Stimulated activated CD8-positive, alpha-beta memory T cell treated with anti-CD3 and anti-CD28 coated beads, Interleukin-4, amount 100 ng/mL, for 4 hours (primary cell): ENCODE measurements at regions not wholly inside any gene's neighbourhood (a gene's known extent, or its start where the extent isn't known, plus 50 kb on each side); places are given as distances from the start of the nearest gene placed in this dataset.

Experiments used
- DNase-seq, 2 donors: peaks; one replicate each; pipeline ENCODE4 v3.0.0-alpha.2; 2020; ENCODE audit warnings: low read depth in 2 of 2, low spot score in 1 of 2

DNA sequence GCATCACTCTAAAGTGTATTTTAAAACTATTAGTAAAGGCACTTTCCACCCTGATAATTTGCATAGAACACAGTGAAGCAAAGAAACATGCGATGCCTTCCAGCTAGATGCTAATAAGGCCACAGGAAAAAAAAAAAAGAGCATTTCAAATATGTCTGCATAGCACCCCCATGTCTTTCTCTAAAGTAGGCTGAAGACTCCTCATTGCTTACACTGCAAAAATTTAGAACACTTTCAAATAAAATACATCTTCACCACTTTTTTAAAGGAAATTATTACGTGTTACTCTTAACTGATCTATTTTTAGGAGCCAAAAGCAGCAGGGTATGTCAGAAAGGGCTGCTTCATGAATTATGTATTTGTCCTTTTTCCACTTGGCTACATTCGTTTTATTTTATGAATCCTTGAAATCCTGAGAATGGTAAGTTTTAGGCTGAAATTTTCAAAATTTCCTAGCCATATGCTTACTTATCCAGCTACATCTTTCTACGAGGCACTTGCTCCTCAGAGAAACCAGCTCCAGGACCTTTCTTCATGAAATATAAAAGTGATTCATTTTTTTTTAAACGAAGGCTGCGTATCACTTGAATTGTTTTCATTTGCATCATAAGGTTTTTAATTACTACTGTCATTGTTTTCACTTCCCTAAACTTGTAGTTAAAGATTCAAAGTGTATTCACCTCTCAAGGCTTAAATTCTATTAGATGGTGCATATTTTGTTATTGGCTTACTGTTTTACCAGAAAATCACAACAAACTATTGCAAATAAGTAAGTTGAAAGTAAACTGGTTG lies 513.0 kb downstream of the PTPRC start:
- DNase-seq: no peak

GRCh38 chr1:199152676-199153075 lies 513.8 kb downstream of the PTPRC start:
- DNase-seq: no peak

DNA sequence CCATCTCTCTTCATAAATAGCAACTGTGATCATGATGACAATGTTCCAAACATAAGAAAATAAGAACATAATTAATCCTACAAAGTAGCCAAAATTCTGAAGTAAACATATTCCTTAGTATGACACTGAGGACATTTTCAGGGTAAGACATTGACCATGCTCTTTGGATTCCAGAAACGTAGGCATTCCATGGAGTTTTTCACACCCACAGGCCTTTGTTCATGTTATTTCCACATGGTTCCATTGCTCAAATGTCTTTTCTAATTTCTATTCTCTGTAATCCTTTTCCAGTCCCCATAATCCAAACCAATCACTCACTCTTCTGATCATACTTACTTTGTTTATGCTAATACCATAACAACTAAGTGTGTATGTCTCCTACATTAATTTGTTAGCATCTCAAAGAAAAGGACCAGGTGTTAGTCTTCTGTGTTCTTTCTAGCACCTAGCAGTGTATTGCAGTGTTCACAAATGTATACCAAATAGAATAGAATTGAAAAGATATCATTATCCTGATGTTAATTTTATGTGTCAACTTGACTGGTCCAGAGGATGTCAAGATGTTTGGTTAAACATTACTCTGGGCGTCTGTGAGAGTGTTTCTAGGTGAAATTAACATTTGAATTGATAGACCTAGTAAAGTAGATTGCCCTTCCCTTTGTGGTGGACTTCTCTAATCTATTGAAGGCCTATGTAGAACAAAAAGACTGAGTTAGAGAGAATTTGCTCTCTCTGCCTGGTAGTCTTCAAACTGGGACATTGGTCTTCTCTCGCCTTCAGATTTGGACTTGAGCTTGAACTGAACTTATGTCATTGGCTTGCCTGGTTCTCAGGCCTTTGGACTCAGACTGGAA lies 516.6 kb downstream of the PTPRC start:
- no peak for DNase-seq

- no peak for DNase-seq
Measured at GRCh38 chr1:199157494-199157893, 518.7 kb downstream of the PTPRC start.

- DNase-seq: no peak
Measured at GRCh38 chr1:199160521-199161318, 521.9 kb downstream of the PTPRC start.

GRCh38 chr1:199161319-199161680 lies 522.5 kb downstream of the PTPRC start:
- no peak for DNase-seq

DNA sequence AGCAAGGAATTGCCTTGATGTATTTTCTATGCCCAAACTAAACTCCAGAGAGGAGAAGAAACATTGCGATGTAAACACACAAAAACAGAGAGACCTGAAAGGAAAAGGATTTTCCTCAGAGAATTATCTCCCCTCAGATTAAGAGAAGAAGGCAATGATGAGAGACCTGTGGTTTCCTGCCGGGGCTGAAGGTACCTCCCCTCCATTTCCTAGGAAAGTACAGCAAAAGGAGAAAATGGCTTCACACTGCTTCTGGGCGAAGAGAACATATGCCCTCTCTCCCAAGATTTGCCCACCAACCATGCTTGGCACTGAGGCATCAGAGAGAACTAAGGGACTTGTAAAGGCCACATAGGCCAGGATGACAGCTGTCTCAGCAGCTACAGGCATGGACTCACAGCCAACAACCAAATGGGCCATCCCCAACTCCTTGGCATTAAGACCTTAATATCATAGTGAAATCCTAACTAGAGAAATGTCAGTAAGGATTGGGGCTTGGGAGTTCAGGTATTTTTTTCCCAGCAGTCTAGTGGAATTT lies 523.0 kb downstream of the PTPRC start:
- DNase-seq: no peak

DNA sequence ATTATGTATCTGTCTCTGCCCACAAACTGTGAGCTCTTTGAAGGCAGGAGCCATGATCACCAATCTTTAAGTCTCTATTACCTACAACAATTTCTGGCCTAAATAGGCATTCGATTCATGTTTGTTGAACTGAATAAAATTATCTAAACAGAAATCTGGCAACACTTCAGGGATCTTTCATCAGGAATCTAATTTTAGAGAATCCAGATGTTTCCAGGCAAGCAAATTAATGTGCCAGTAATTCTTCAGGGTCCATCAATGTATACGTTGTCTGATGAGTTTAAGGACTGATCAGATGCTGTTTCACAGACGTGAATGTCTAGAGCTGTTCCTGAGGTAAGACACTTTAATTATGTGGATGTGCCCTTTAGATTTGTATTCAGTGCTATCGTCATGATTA lies 524.4 kb downstream of the PTPRC start:
- DNase-seq: no peak

DNA sequence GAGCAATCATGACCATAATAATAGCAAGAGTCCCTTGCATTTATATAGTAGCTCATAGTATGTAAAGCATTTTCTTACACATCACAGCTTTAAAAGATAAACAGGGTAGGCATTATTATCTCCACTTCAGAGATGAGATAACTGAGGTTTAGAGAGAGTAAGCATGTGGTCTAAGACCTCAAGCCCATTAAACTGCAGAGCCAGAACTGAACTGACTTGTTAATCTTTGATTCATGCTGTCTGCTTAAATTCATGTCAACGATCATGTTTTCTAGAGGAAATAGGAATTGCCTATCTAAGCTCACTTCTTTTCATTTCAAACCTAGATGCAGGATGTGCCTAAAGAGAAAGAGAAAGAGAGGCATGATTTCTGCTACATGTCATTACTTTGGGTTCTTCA lies 524.8 kb downstream of the PTPRC start:
- DNase-seq: no peak

DNA sequence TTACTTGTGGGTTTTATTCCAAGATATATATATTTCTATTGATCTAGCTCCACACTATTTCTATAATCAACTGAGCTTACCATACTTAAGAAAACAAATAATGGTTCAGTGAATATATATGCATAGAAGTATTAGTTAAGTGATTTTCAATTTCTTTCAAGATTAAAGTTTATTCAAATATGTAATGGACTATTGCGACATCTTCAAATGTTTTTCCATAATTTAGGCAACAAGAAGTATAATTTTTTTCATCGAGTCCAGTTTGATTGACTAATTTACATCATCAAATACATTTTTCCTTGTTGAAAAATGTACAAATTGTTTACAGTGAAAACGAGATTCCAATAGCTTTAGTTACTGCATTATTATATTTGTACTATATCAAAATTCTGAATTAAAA lies 528.6 kb downstream of the PTPRC start:
- no peak for DNase-seq

DNA sequence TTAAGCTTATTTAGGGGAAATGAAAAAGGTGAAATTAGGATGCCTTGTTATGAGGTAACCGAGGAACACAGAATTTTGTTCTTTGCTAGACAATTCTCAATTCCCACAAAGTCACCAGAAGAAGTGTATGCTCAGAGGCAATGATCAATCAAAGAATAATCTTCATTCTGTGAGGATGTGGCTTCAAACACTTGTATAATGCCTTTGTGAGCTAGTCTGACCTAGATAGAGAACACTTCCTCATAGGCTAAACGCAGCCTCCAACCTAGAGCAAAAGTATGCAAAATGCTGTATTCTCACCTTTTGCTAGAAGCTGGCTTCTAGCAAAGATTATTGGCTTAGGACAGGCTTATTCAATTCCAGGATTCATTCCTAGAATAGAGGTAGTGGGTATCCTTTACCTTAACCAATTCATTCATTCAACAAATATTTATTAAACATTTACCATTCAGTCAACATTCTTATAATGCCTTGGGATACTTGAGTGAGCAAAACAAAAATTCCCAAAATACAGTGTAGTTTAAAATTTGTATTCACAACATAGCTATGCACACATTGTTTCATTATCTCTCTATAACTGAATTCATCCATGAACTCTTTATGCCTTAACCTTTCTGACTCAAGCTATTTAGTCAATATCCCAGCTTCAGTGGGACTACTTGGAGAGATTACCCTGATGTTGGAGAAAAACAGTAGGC lies 530.2 kb downstream of the PTPRC start:
- no peak for DNase-seq

GRCh38 chr1:199170711-199171110 lies 531.9 kb downstream of the PTPRC start:
- DNase-seq: no peak

- no peak for DNase-seq
Measured at GRCh38 chr1:199172171-199173124, 533.6 kb downstream of the PTPRC start.

DNA sequence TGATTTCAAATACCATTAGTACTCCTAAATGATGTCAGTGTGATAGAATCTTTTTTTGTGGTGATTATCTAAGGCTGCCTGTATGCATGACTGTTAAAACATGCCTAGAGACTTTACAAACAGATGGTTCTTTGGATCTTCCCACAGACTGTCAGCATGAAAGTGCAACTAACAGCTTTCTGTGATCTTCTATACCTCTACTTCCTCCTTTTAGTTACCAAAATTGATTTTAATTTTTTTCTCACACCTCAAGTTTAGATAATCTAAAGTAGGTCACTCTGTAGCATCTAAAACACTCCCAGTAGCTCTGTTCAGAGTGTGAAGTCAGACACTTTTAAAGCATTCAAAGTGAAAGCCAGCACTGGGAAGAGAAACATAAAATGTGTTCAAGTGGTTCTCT lies 534.5 kb downstream of the PTPRC start:
- no peak for DNase-seq

GRCh38 chr1:199174336-199174735 lies 535.5 kb downstream of the PTPRC start:
- DNase-seq: no peak

DNA sequence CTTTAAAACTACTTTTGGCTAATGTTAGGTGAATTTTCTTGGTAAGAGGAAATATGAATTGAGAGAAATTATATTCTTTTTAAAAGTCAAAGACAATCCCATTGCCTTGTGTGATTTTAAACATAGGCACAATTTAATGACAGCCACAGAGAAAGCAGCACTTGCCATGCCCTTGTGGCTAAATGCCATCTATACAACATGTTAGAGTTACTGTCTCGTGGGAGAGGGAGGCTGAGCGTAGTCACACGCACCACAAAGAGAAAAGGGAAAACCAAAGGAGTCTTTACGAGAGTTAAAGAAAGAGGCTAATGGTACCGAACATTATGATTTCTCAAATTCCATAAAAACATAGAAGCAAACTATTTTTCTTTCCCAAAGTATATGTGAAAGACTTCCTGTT lies 537.9 kb downstream of the PTPRC start:
- no peak for DNase-seq

GRCh38 chr1:199177241-199177640 lies 538.4 kb downstream of the PTPRC start:
- DNase-seq: no peak

DNA sequence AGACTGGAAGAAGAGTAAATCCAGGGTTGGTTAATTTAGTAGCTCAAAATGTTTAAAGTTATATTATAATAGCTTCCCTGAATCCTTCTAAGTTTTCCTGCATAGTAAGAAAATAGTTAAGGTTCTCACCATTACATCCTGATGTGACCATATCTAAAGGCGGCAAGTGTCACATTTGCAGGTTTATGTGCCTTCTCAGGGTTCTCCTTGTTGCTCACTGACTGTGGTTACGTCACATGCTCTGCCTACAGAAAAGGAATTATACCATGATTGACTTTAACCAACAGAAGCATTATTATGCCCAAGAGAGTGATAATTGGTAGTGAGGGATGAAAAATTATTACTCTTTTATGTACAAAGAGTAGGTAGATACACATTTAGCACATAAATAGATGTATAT lies 539.8 kb downstream of the PTPRC start:
- no peak for DNase-seq

GRCh38 chr1:199182186-199182843 lies 543.5 kb downstream of the PTPRC start:
- DNase-seq: no peak
